DOHH2 (cell line): ENCODE measurements at regions not wholly inside any gene's neighbourhood (a gene's known extent, or its start where the extent isn't known, plus 50 kb on each side); places are given as distances from the start of the nearest gene placed in this dataset.

Experiments used
- H3F3A ChIP-seq: fragments of 200-600 bp; sonication (generic), shearing (Covaris generic); 2 replicates; pipeline ENCODE4 v1.6.0; 2016; ENCODE audit warnings: antibody characterized with exemption, mild to moderate bottlenecking; ENCODE audit not compliant: control insufficient read depth, insufficient read depth
- H3K27ac ChIP-seq: fragments of 200-600 bp; sonication (generic); 2 replicates; pipeline ENCODE4 v1.5.1; 2014; ENCODE audit warnings: low read depth, mild to moderate bottlenecking, low read length, moderate library complexity
- H3K27me3 ChIP-seq: fragments of 200-600 bp; sonication (generic); 2 replicates; pipeline ENCODE4 v1.6.1; 2014; ENCODE audit warnings: mild to moderate bottlenecking, low read length, mixed read lengths; ENCODE audit not compliant: control insufficient read depth
- H3K36me3 ChIP-seq: fragments of 200-600 bp; sonication (generic); 2 replicates; pipeline ENCODE4 v1.6.1; 2014; ENCODE audit warnings: mild to moderate bottlenecking, low read length, moderate library complexity, mixed read lengths; ENCODE audit not compliant: control insufficient read depth
- H3K4me1 ChIP-seq: fragments of 200-600 bp; sonication (generic); 2 replicates; pipeline ENCODE4 v1.6.1; 2014; ENCODE audit warnings: mild to moderate bottlenecking, low read length, mixed read lengths; ENCODE audit not compliant: control insufficient read depth
- H3K4me2 ChIP-seq: fragments of 200-600 bp; sonication (generic); 2 replicates; pipeline ENCODE4 v1.6.0; 2014; ENCODE audit warnings: mild to moderate bottlenecking, low read length, moderate library complexity
- H3K4me3 ChIP-seq: fragments of 200-600 bp; sonication (generic); 2 replicates; pipeline ENCODE4 v1.5.1; 2014; ENCODE audit warnings: mild to moderate bottlenecking, low read length, mixed read lengths
- H3K79me2 ChIP-seq: fragments of 200-600 bp; sonication (generic); 2 replicates; pipeline ENCODE4 v1.6.1; 2014; ENCODE audit warnings: mild to moderate bottlenecking, low read length, mixed read lengths; ENCODE audit not compliant: control insufficient read depth
- H3K9me2 ChIP-seq: fragments of 200-600 bp; sonication (generic); replicated peaks from 2 replicates; pipeline ENCODE4 v1.6.1; 2014; ENCODE audit warnings: mild to moderate bottlenecking, low read length, mixed read lengths; ENCODE audit not compliant: control insufficient read depth
- H3K9me3 ChIP-seq: fragments of 200-600 bp; sonication (generic); 2 replicates; pipeline ENCODE4 v1.6.1; 2014; ENCODE audit warnings: antibody characterized with exemption, low read length, mixed read lengths; ENCODE audit not compliant: control insufficient read depth, insufficient read depth
- H4K20me1 ChIP-seq: fragments of 200-600 bp; sonication (generic); 2 replicates; pipeline ENCODE4 v1.6.0; 2014; ENCODE audit warnings: low read depth, mild to moderate bottlenecking, antibody characterized with exemption, low read length, moderate library complexity; ENCODE audit not compliant: control insufficient read depth, insufficient read depth
- EZH2phosphoT487 ChIP-seq: fragments of 200-600 bp; sonication (generic); IDR thresholded peaks from 2 replicates; pipeline ENCODE4 v1.6.1; 2017; ENCODE audit warnings: borderline replicate concordance, mild to moderate bottlenecking, antibody characterized with exemption, low read length, moderate library complexity, mixed read lengths
- TF ChIP-seq, protein P1 (sequence below): fragments of 200-600 bp; sonication (generic); IDR thresholded peaks from one replicate; pipeline ENCODE4 v1.5.1; 2014; ENCODE audit warnings: antibody characterized with exemption, mild to moderate bottlenecking, low read depth, low read length; ENCODE audit not compliant: poor library complexity, severe bottlenecking

DNA sequence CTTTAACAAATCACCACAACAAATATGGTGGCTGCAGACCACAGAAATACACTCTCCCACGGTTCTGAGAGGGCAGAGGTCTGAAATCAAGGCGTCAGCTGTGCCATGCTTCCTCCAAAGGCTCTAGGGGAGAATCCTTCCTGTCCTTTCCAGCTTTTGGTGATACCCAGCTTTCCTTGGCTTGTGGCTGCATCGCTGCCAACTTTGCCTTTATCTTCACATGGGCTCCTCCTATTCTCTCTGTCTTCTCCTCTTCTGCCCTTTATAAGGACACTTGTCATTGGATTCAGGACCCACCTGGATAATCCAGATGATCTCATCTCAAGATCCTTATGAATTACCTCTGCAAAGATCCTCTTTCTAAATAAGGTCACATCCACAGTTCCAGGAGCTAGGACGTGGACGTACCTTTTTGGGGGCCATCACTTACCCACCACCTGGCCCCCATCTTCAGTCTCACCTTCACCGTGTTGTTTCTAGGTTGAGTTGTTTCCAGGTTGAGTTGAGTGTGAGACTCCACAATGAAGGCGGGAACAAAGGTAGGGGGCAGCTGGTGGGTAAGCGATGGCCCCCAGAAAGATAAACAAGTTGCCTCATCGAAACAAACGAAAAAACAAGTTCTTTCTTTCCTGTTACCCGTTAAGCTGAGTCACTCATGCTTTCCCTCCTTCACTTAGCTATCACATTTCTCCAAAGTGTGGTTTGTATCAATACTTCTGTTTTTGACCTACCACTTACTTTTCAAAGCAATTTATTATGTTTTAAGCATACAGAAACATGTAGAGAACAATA, 68.9 kb upstream of the SLC22A16 start:
- no peaks in the 10 kb centered on the region for H3K79me2 ChIP-seq
- H3K9me3 ChIP-seq: no peaks in the 10 kb centered on the region
- peaks cover 8% of the 10 kb centered on the region for H3K4me1 ChIP-seq
- H3K27me3 ChIP-seq: peaks cover 13% of the 10 kb centered on the region; the same call in 1 of the 2 replicates
- no peaks in the 10 kb centered on the region for H3K36me3 ChIP-seq
- H3F3A ChIP-seq: no peaks in the 10 kb centered on the region
- H3K4me3 ChIP-seq: no peak overlapping the region
- H3K27ac ChIP-seq: no peak overlapping the region
- TF ChIP-seq EZH2phosphoT487: no peak
- TF ChIP-seq, protein P1, sequence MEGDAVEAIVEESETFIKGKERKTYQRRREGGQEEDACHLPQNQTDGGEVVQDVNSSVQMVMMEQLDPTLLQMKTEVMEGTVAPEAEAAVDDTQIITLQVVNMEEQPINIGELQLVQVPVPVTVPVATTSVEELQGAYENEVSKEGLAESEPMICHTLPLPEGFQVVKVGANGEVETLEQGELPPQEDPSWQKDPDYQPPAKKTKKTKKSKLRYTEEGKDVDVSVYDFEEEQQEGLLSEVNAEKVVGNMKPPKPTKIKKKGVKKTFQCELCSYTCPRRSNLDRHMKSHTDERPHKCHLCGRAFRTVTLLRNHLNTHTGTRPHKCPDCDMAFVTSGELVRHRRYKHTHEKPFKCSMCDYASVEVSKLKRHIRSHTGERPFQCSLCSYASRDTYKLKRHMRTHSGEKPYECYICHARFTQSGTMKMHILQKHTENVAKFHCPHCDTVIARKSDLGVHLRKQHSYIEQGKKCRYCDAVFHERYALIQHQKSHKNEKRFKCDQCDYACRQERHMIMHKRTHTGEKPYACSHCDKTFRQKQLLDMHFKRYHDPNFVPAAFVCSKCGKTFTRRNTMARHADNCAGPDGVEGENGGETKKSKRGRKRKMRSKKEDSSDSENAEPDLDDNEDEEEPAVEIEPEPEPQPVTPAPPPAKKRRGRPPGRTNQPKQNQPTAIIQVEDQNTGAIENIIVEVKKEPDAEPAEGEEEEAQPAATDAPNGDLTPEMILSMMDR: no peak
- H3K4me2 ChIP-seq: no peak overlapping the region
- H3K9me2 ChIP-seq: no peaks in the 10 kb centered on the region
- H4K20me1 ChIP-seq: no peaks in the 10 kb centered on the region

GRCh38 chr6:110544472-110544871, 68.1 kb upstream of the SLC22A16 start:
- no peak overlapping the region for H3K4me3 ChIP-seq
- H3K4me2 ChIP-seq: no peak overlapping the region
- no peaks in the 10 kb centered on the region for H3K36me3 ChIP-seq
- TF ChIP-seq, protein P1: no peak
- no peak for TF ChIP-seq EZH2phosphoT487
- H3K79me2 ChIP-seq: no peaks in the 10 kb centered on the region
- H3K9me2 ChIP-seq: no peaks in the 10 kb centered on the region
- H3F3A ChIP-seq: no peaks in the 10 kb centered on the region
- H4K20me1 ChIP-seq: no peaks in the 10 kb centered on the region
- peaks cover 8% of the 10 kb centered on the region for H3K4me1 ChIP-seq
- peaks cover 13% of the 10 kb centered on the region; the same call in 1 of the 2 replicates for H3K27me3 ChIP-seq
- no peak overlapping the region for H3K27ac ChIP-seq
- no peaks in the 10 kb centered on the region for H3K9me3 ChIP-seq

GRCh38 chr6:110543106-110543505, 66.7 kb upstream of the SLC22A16 start:
- no peaks in the 10 kb centered on the region for H3K79me2 ChIP-seq
- no peaks in the 10 kb centered on the region for H3K9me2 ChIP-seq
- H3K27ac ChIP-seq: no peak overlapping the region
- no peaks in the 10 kb centered on the region for H4K20me1 ChIP-seq
- H3K4me1 ChIP-seq: peaks cover 8% of the 10 kb centered on the region
- no peak overlapping the region for H3K4me2 ChIP-seq
- TF ChIP-seq, protein P1: no peak
- no peak for TF ChIP-seq EZH2phosphoT487
- H3K9me3 ChIP-seq: no peaks in the 10 kb centered on the region
- no peaks in the 10 kb centered on the region for H3K36me3 ChIP-seq
- no peaks in the 10 kb centered on the region for H3F3A ChIP-seq
- peaks cover 18% of the 10 kb centered on the region for H3K27me3 ChIP-seq
- H3K4me3 ChIP-seq: no peak overlapping the region
